ENCODE measurements at regions not wholly inside any gene's neighbourhood (a gene's known extent, or its start where the extent isn't known, plus 50 kb on each side); places are given as distances from the start of the nearest gene placed in this dataset.

DNA sequence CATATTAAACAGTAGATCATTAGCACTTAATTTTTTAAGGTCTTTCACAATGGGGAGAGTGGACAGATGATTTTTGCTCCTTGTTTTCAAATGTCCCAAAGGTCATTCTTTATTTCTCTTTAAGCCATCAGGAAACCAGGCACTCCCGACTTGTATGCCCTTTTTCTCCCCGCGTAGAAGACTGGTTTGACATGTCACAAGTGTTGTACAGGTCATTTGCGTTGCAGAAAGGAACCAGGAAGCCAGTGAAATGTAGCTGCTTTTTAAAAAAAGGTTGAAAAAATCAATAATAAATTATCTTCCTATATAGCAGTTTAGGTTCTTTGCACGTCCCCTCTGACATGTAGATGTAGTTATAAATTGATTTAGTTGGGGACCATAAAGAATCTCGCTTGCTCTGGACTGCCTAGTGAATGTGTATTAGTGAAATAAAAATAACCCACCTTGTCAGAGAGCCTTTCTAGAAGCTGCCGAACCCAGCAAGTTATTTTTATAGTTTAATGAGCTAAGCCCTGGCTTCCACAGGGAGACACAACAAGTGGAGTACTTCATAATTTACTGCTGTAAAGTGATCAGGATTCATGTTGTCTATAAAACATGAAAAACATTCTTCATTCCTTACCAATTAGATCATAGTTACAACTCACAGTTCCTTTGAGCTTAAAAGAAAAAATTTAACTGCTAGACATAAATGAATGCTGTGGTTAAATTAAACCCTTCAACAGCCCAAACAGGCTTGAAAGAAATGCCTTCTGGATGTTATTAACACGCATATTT is 404.6 kb downstream of the CSNK1G3 start:
- TF ChIP-seq, protein P1, sequence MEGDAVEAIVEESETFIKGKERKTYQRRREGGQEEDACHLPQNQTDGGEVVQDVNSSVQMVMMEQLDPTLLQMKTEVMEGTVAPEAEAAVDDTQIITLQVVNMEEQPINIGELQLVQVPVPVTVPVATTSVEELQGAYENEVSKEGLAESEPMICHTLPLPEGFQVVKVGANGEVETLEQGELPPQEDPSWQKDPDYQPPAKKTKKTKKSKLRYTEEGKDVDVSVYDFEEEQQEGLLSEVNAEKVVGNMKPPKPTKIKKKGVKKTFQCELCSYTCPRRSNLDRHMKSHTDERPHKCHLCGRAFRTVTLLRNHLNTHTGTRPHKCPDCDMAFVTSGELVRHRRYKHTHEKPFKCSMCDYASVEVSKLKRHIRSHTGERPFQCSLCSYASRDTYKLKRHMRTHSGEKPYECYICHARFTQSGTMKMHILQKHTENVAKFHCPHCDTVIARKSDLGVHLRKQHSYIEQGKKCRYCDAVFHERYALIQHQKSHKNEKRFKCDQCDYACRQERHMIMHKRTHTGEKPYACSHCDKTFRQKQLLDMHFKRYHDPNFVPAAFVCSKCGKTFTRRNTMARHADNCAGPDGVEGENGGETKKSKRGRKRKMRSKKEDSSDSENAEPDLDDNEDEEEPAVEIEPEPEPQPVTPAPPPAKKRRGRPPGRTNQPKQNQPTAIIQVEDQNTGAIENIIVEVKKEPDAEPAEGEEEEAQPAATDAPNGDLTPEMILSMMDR (IDR thresholded peaks at IDR 0.05), result no peak
- TF ChIP-seq POLR2A (IDR thresholded peaks at IDR 0.05), result no peak

Data from right lobe of liver (tissue), 4 donors.